H1 (cell line): ENCODE measurements at regions not wholly inside any gene's neighbourhood (a gene's known extent, or its start where the extent isn't known, plus 50 kb on each side); places are given as distances from the start of the nearest gene placed in this dataset.

ENCODE experiments used
- CTCF ChIA-PET: fragments of 300-600 bp; sonication (Branson Sonifier 250); formaldehyde crosslinking; loops from one replicate; lab custom pipeline; 2021; ENCODE audit not compliant: partially characterized antibody; lab: Charles Lee
- POLR2A ChIA-PET: fragments of 300-600 bp; sonication (Branson Sonifier 250); formaldehyde crosslinking; loops from one replicate; lab custom pipeline; 2021; ENCODE audit warnings: inconsistent platforms; ENCODE audit not compliant: partially characterized antibody; lab: Charles Lee
- DNase-seq, 2 experiments: peaks; one replicate each; pipeline versions ENCODE4 v3.0.0 to v3.0.0-alpha.2; 2010 to 2022; ENCODE audit warnings: low spot score in 2 of 2, low read depth in 1 of 2, mixed read lengths in 1 of 2
- FAIRE-seq: peaks from 2 replicates; lab custom pipeline; 2011; peaks lifted over from hg19 to GRCh38; lab: Jason Lieb, UNC
- H2AFZ ChIP-seq: 2 replicates; pipeline ENCODE4 v1.8.1; 2012; ENCODE audit warnings: low read length, inconsistent platforms
- H2AK5ac ChIP-seq: 2 replicates; pipeline ENCODE4 v1.6.1; 2013; ENCODE audit warnings: low read depth, low read length
- H2BK120ac ChIP-seq: replicated peaks from 2 replicates; pipeline ENCODE3; 2013; ENCODE audit warnings: low read depth, low read length, inconsistent platforms
- H2BK12ac ChIP-seq: 2 replicates; pipeline ENCODE4 v1.6.1; 2013; ENCODE audit warnings: low read depth, low read length
- H2BK15ac ChIP-seq: 2 replicates; pipeline ENCODE4 v1.6.1; 2013; ENCODE audit warnings: low read length
- H2BK20ac ChIP-seq: 2 replicates; pipeline ENCODE4 v1.6.1; 2013; ENCODE audit warnings: low read length
- H2BK5ac ChIP-seq: 2 replicates; pipeline ENCODE4 v1.6.1; 2013; ENCODE audit warnings: low read depth, low read length
- H3K14ac ChIP-seq: 2 replicates; pipeline ENCODE4 v1.6.1; 2013; ENCODE audit warnings: inconsistent platforms; ENCODE audit not compliant: insufficient read length
- H3K18ac ChIP-seq: 2 replicates; pipeline ENCODE4 v1.6.1; 2013; ENCODE audit warnings: low read length; ENCODE audit errors: extremely low read depth
- H3K23ac ChIP-seq: 2 replicates; pipeline ENCODE4 v1.6.1; 2013; ENCODE audit warnings: inconsistent platforms; ENCODE audit not compliant: insufficient read length
- H3K23me2 ChIP-seq: 2 replicates; pipeline ENCODE4 v1.6.1; 2013; ENCODE audit warnings: low read depth, low read length
- H3K27ac ChIP-seq: 2 replicates; pipeline ENCODE4 v1.6.1; 2011; ENCODE audit warnings: low read depth, low read length, inconsistent platforms
- H3K27me3 ChIP-seq, 4 experiments: replicated peaks in 1 of 4; 1 replicate in 1 of 4; 2 replicates in 3 of 4; pipeline versions ENCODE4 v1.6.1 to v1.8.1; 2011 to 2013; ENCODE audit warnings: low read length in 3 of 4, mild to moderate bottlenecking in 3 of 4, inconsistent platforms in 2 of 4, mixed read lengths in 2 of 4, moderate library complexity in 1 of 4; ENCODE audit not compliant: control insufficient read depth in 3 of 4, insufficient read depth in 3 of 4; ENCODE audit errors: extremely low read depth in 1 of 4
- H3K36me3 ChIP-seq, 4 experiments: 2 replicates each; pipeline versions ENCODE4 v1.6.1 to v1.8.1; 2011 to 2013; ENCODE audit warnings: mild to moderate bottlenecking in 4 of 4, low read length in 3 of 4, moderate library complexity in 2 of 4, control low read depth in 1 of 4, inconsistent platforms in 1 of 4; ENCODE audit not compliant: insufficient read depth in 4 of 4, control insufficient read depth in 2 of 4
- H3K4ac ChIP-seq: replicated peaks from 2 replicates; pipeline ENCODE3; 2013; ENCODE audit warnings: low read length, low read depth, mixed read lengths, inconsistent platforms; ENCODE audit not compliant: insufficient read length
- H3K4me1 ChIP-seq, 4 experiments: replicated peaks in 1 of 4; 1 replicate in 1 of 4; 2 replicates in 3 of 4; pipeline versions ENCODE4 v1.6.1 to v1.8.1; 2011 to 2013; ENCODE audit warnings: low read length in 3 of 4, inconsistent platforms in 2 of 4, mixed read lengths in 1 of 4; ENCODE audit not compliant: insufficient read depth in 4 of 4, control insufficient read depth in 3 of 4
- H3K4me2 ChIP-seq, 2 experiments: 2 replicates each; pipeline versions ENCODE4 v1.6.1 to v1.8.1; 2011 to 2013; ENCODE audit warnings: low read depth in 2 of 2, low read length in 2 of 2, control low read depth in 1 of 2, inconsistent platforms in 1 of 2, mild to moderate bottlenecking in 1 of 2; ENCODE audit not compliant: insufficient read depth in 1 of 2
- H3K4me3 ChIP-seq, 4 experiments: fragments of 200-600, 300-600 bp in 1 of 4; sonication (generic), shearing (Covaris generic), sonication (Bioruptor Twin) in 1 of 4; 2 replicates each; pipeline versions ENCODE4 v1.5.1 to v1.8.1; 2011 to 2016; ENCODE audit warnings: low read length in 4 of 4, low read depth in 3 of 4, control low read depth in 2 of 4, inconsistent platforms in 2 of 4, mild to moderate bottlenecking in 2 of 4, mixed read lengths in 1 of 4, moderate library complexity in 1 of 4; ENCODE audit not compliant: insufficient read depth in 2 of 4; ENCODE audit errors: extremely low read depth in 1 of 4
- H3K56ac ChIP-seq: replicated peaks from 2 replicates; pipeline ENCODE3; 2013; ENCODE audit warnings: low read depth, mild to moderate bottlenecking, mixed read lengths, low read length, inconsistent platforms; ENCODE audit not compliant: insufficient read length
- H3K79me1 ChIP-seq: 2 replicates; pipeline ENCODE4 v1.6.1; 2013; ENCODE audit warnings: low read depth, low read length, control low read depth
- H3K79me2 ChIP-seq, 2 experiments: 2 replicates each; pipeline versions ENCODE4 v1.6.1 to v1.8.1; 2012 to 2013; ENCODE audit warnings: low read length in 2 of 2, mild to moderate bottlenecking in 2 of 2, inconsistent platforms in 1 of 2; ENCODE audit not compliant: insufficient read depth in 2 of 2, control insufficient read depth in 1 of 2
- H3K9ac ChIP-seq, 4 experiments: replicated peaks in 1 of 4; 1 replicate in 1 of 4; 2 replicates in 3 of 4; pipeline versions ENCODE4 v1.6.1 to v1.8.1; 2011 to 2013; ENCODE audit warnings: low read depth in 3 of 4, low read length in 3 of 4, control low read depth in 2 of 4, mild to moderate bottlenecking in 2 of 4, moderate library complexity in 2 of 4, inconsistent platforms in 1 of 4; ENCODE audit errors: extremely low read depth in 1 of 4
- H3K9me3 ChIP-seq, 2 experiments: 2 replicates each; pipeline versions ENCODE4 v1.6.1 to v1.8.1; 2012 to 2013; ENCODE audit warnings: mild to moderate bottlenecking in 2 of 2, moderate library complexity in 2 of 2, control low read depth in 1 of 2, inconsistent platforms in 1 of 2, low read depth in 1 of 2, low read length in 1 of 2, mixed read lengths in 1 of 2; ENCODE audit not compliant: insufficient read depth in 2 of 2
- H4K20me1 ChIP-seq, 2 experiments: replicated peaks in 1 of 2; 2 replicates each; pipeline versions ENCODE3 to v1.8.1; 2011 to 2013; ENCODE audit warnings: inconsistent platforms in 2 of 2, low read length in 2 of 2, mild to moderate bottlenecking in 1 of 2; ENCODE audit not compliant: insufficient read depth in 2 of 2, control insufficient read depth in 1 of 2
- H4K5ac ChIP-seq: 2 replicates; pipeline ENCODE4 v1.6.1; 2013; ENCODE audit warnings: low read length, low read depth, mixed read lengths, inconsistent platforms; ENCODE audit not compliant: insufficient read length
- H4K8ac ChIP-seq: 2 replicates; pipeline ENCODE4 v1.8.0; 2013; ENCODE audit warnings: mild to moderate bottlenecking, moderate library complexity, low read length, inconsistent platforms; ENCODE audit not compliant: insufficient read depth; ENCODE audit errors: extremely low read depth
- H4K91ac ChIP-seq: replicated peaks from 2 replicates; pipeline ENCODE3; 2013; ENCODE audit warnings: low read length, mixed read lengths, inconsistent platforms; ENCODE audit not compliant: insufficient read length
- CBX8 ChIP-seq: fragments of 300-800, 300-1000 bp; sonication (generic); IDR thresholded peaks from 2 replicates; pipeline ENCODE4 v1.7.1; 2016; ENCODE audit warnings: low read depth, low read length, borderline replicate concordance
- CHD2 ChIP-seq: IDR thresholded peaks from 2 replicates; pipeline ENCODE4 v1.6.1; 2012; ENCODE audit warnings: low read length, improper control_type of control experiment
- EGR1 ChIP-seq: IDR thresholded peaks from 2 replicates; pipeline ENCODE4 v1.6.1; 2011; ENCODE audit warnings: low read depth, low read length, borderline replicate concordance
- JUND ChIP-seq: IDR thresholded peaks from 2 replicates; pipeline ENCODE4 v1.6.1; 2011; ENCODE audit warnings: mild to moderate bottlenecking, improper control_type of control experiment, low read length
- SP4 ChIP-seq: IDR thresholded peaks from 2 replicates; pipeline ENCODE4 v1.6.1; 2012; ENCODE audit warnings: low read length, inconsistent platforms

DNA sequence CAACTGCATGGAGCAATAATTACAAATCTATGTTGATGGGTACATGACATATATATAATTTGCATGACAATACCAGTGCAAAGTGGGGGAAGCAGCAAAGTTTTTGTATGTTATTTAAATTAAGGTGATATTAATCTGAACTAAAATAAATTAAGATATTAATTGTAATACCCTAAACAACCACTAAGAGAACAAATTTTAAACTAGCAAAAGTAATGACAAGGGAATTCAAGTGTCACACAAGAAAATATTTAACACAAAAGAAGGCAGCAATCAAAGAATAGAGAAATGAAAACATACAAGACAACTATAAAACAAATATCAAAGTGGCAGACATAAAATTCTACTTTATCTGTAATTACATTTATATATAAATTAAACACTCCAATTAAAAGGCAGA, 2003.4 kb downstream of the MAT2B start:
- Histone ChIP-seq H3K79me2 (no peaks in the 10 kb centered on the region), H2BK20ac (no peak overlapping the region), H3K36me3 (peaks cover 0 to 5% (median 0%) of the 10 kb centered on the region in 4 experiments; a peak in 2 of 8 replicates), H3K27ac (no peak overlapping the region), H4K5ac (no peak overlapping the region), H3K4ac (no peak overlapping the region), H3K14ac (no peak overlapping the region), H4K8ac (no peak overlapping the region), H3K4me2 (no peak overlapping the region), H2AK5ac (no peak overlapping the region), H3K9ac (no peak overlapping the region), H2BK120ac (no peak overlapping the region), H4K20me1 (no peaks in the 10 kb centered on the region), H3K79me1 (no peaks in the 10 kb centered on the region), H3K23me2 (no peaks in the 10 kb centered on the region), H3K27me3 (no peaks in the 10 kb centered on the region), H4K91ac (no peak overlapping the region), H3K23ac (no peak overlapping the region), H2BK12ac (no peak overlapping the region), H3K9me3 (peaks cover 3 to 12% of the 10 kb centered on the region in 2 experiments; a peak in 3 of 4 replicates), H3K4me3 (no peak overlapping the region), H2BK5ac (no peak overlapping the region), H2BK15ac (no peak overlapping the region), H3K56ac (no peak overlapping the region), H3K18ac (no peak overlapping the region), H3K4me1 (0 out of 7 replicates have a peak, but pooled peaks cover 0 to 2% (median 0%) of the 10 kb centered on the region in 4 experiments), H2AFZ (no peak overlapping the region)
- POLR2A ChIA-PET, result no interaction called here
- no peak for TF ChIP-seq EGR1
- TF ChIP-seq CBX8, result no peak
- TF ChIP-seq CHD2, result no peak
- TF ChIP-seq SP4, result no peak
- TF ChIP-seq JUND, result no peak
- CTCF ChIA-PET, result no interaction called here
- FAIRE-seq (no peak), DNase-seq (no peak)
